GM21367 (cell line): ENCODE measurements at regions not wholly inside any gene's neighbourhood (a gene's known extent, or its start where the extent isn't known, plus 50 kb on each side); places are given as distances from the start of the nearest gene placed in this dataset.
"Not testable (repeated sequence)": the region's sequence is repeated elsewhere in the genome, so short reads cannot be mapped to it uniquely, and the experiment has no call there.

ENCODE experiments used
- ATAC-seq: cut with Tn5 transposase; IDR thresholded peaks from one replicate; pipeline ENCODE4 v1.9.1; 2021; ENCODE audit not compliant: unreplicated experiment

- ATAC-seq, result no peak
These were observed 772.9 kb upstream of the INTU start for GRCh38 chr4:126859872-126860271.

- no peak for ATAC-seq
These were observed 772.4 kb upstream of the INTU start for GRCh38 chr4:126860308-126860707.

GRCh38 chr4:126869967-126870366, 762.8 kb upstream of the INTU start:
- no peak for ATAC-seq

- ATAC-seq, result no peak
These were observed 760.9 kb upstream of the INTU start for GRCh38 chr4:126871810-126872209.

GRCh38 chr4:126874533-126874932, 758.2 kb upstream of the INTU start:
- no peak for ATAC-seq

- ATAC-seq, result no peak
These were observed 743.8 kb upstream of the INTU start for GRCh38 chr4:126888968-126889367.

GRCh38 chr4:126890383-126890782, 742.4 kb upstream of the INTU start:
- no peak for ATAC-seq

- ATAC-seq, result no peak
These were observed 741.8 kb upstream of the INTU start for GRCh38 chr4:126890994-126891393.

- ATAC-seq, result no peak
These were observed 737.8 kb upstream of the INTU start for GRCh38 chr4:126894963-126895362.

- ATAC-seq, result no peak
These were observed 736.7 kb upstream of the INTU start for GRCh38 chr4:126895988-126896570.

- no peak for ATAC-seq
These were observed 735.7 kb upstream of the INTU start for GRCh38 chr4:126897038-126897437.

GRCh38 chr4:126898815-126899214, 733.9 kb upstream of the INTU start:
- ATAC-seq, result no peak

- no peak for ATAC-seq
These were observed 733.4 kb upstream of the INTU start for GRCh38 chr4:126899331-126899801.

GRCh38 chr4:126906466-126906865, 726.3 kb upstream of the INTU start:
- no peak for ATAC-seq

- no peak for ATAC-seq
These were observed 725.4 kb upstream of the INTU start for GRCh38 chr4:126907389-126907788.

- ATAC-seq, result no peak
These were observed 716.6 kb upstream of the INTU start for GRCh38 chr4:126916049-126916625.

GRCh38 chr4:126916626-126917140, 716.1 kb upstream of the INTU start:
- ATAC-seq, result no peak

GRCh38 chr4:126922328-126922938, 710.3 kb upstream of the INTU start:
- ATAC-seq, result not testable (repeated sequence)

GRCh38 chr4:126924237-126924636, 708.5 kb upstream of the INTU start:
- no peak for ATAC-seq

GRCh38 chr4:126930059-126930458, 702.7 kb upstream of the INTU start:
- ATAC-seq, result not testable (repeated sequence)

- ATAC-seq, result no peak
These were observed 697.0 kb upstream of the INTU start for GRCh38 chr4:126935801-126936200.

- ATAC-seq, result no peak
These were observed 695.4 kb upstream of the INTU start for GRCh38 chr4:126937342-126937741.
